CD14-positive monocyte (primary cell): ENCODE measurements at regions not wholly inside any gene's neighbourhood (a gene's known extent, or its start where the extent isn't known, plus 50 kb on each side); places are given as distances from the start of the nearest gene placed in this dataset.

Experiments used
- DNase-seq, 3 donors: peaks; one replicate each; pipeline ENCODE4 v3.0.0-alpha.2; 2011 to 2022
- H2AFZ ChIP-seq: 2 replicates; pipeline ENCODE4 v1.6.0; 2012; ENCODE audit warnings: mild to moderate bottlenecking, low read depth, low read length, inconsistent platforms; ENCODE audit not compliant: insufficient read depth, poor library complexity, severe bottlenecking
- H3K27ac ChIP-seq, 2 donors: 1 replicate in 1 of 2; 2 replicates in 1 of 2; pipeline ENCODE4 v1.5.1; 2012 to 2013; ENCODE audit warnings: low read length in 2 of 2, control low read depth in 1 of 2, inconsistent platforms in 1 of 2, low read depth in 1 of 2, mild to moderate bottlenecking in 1 of 2
- H3K27me3 ChIP-seq, 2 donors: one replicate each; pipeline versions ENCODE4 v1.6.0 to v1.6.1; 2011 to 2013; ENCODE audit warnings: low read length in 2 of 2; ENCODE audit not compliant: control insufficient read depth in 2 of 2, insufficient read depth in 2 of 2
- H3K36me3 ChIP-seq, 2 donors: replicated peaks in 1 of 2; 1 replicate in 1 of 2; 2 replicates in 1 of 2; pipeline versions ENCODE4 v1.5.1 to v1.6.1; 2012 to 2013; ENCODE audit warnings: low read length in 2 of 2, control low read depth in 1 of 2, inconsistent platforms in 1 of 2, mild to moderate bottlenecking in 1 of 2; ENCODE audit not compliant: insufficient read depth in 2 of 2, control insufficient read depth in 1 of 2
- H3K4me1 ChIP-seq, 2 donors: 1 replicate in 1 of 2; 2 replicates in 1 of 2; pipeline versions ENCODE4 v1.5.1 to v1.6.1; 2012 to 2013; ENCODE audit warnings: low read length in 2 of 2, control low read depth in 1 of 2, inconsistent platforms in 1 of 2, mild to moderate bottlenecking in 1 of 2, moderate library complexity in 1 of 2; ENCODE audit not compliant: insufficient read depth in 2 of 2, control insufficient read depth in 1 of 2
- H3K4me2 ChIP-seq: replicated peaks from 2 replicates; pipeline ENCODE3; 2012; ENCODE audit warnings: low read length, moderate library complexity, mild to moderate bottlenecking; ENCODE audit not compliant: poor library complexity, severe bottlenecking; ENCODE audit errors: extremely low read depth
- H3K4me3 ChIP-seq, 3 experiments: fragments of 200-600 bp in 1 of 3; sonication (generic) in 1 of 3; replicated peaks in 1 of 3; 1 replicate in 2 of 3; 2 replicates in 1 of 3; pipeline ENCODE4 v1.5.1; 2011 to 2013; ENCODE audit warnings: low read length in 3 of 3, mild to moderate bottlenecking in 3 of 3, control low read depth in 2 of 3, low read depth in 2 of 3, inconsistent platforms in 1 of 3, moderate library complexity in 1 of 3
- H3K79me2 ChIP-seq: 2 replicates; pipeline ENCODE4 v1.6.0; 2012; ENCODE audit warnings: mild to moderate bottlenecking, control low read depth, inconsistent platforms, low read length, moderate library complexity; ENCODE audit not compliant: insufficient read depth
- H3K9ac ChIP-seq: 2 replicates; pipeline ENCODE4 v1.6.0; 2017; ENCODE audit warnings: low read length, mild to moderate bottlenecking; ENCODE audit not compliant: insufficient read depth, poor library complexity, severe bottlenecking
- H3K9me3 ChIP-seq, 2 donors: replicated peaks in 1 of 2; 1 replicate in 1 of 2; 2 replicates in 1 of 2; pipeline versions ENCODE4 v1.5.1 to v1.6.1; 2012 to 2013; ENCODE audit warnings: low read length in 2 of 2, control low read depth in 1 of 2; ENCODE audit not compliant: control insufficient read depth in 1 of 2, insufficient read depth in 1 of 2
- H4K20me1 ChIP-seq: 2 replicates; pipeline ENCODE4 v1.6.0; 2012; ENCODE audit warnings: mild to moderate bottlenecking, low read length, control low read depth, moderate library complexity; ENCODE audit not compliant: insufficient read depth
- H3K27ac Mint-ChIP-seq, 7 donors: one replicate each; pipeline ENCODE4 v1.8.0; 2020; ENCODE audit warnings: mild to moderate bottlenecking in 7 of 7, mixed read lengths in 7 of 7, moderate library complexity in 6 of 7, inconsistent platforms in 2 of 7
- H3K27me3 Mint-ChIP-seq, 3 donors: one replicate each; pipeline ENCODE4 v1.8.0; 2021 to 2022; ENCODE audit warnings: low read depth in 3 of 3, mild to moderate bottlenecking in 3 of 3, mixed read lengths in 3 of 3, moderate library complexity in 3 of 3, inconsistent platforms in 1 of 3
- H3K36me3 Mint-ChIP-seq, 2 donors: one replicate each; pipeline ENCODE4 v1.8.0; 2020; ENCODE audit warnings: mixed read lengths in 2 of 2, inconsistent platforms in 1 of 2, mild to moderate bottlenecking in 1 of 2
- H3K4me1 Mint-ChIP-seq: one replicate; pipeline ENCODE4 v1.8.0; 2020; ENCODE audit warnings: mild to moderate bottlenecking, mixed read lengths
- H3K4me3 Mint-ChIP-seq, 2 donors: one replicate each; pipeline ENCODE4 v1.8.0; 2020; ENCODE audit warnings: mild to moderate bottlenecking in 2 of 2, mixed read lengths in 2 of 2, moderate library complexity in 1 of 2
- H3K9me3 Mint-ChIP-seq, 7 donors: one replicate each; pipeline ENCODE4 v1.8.0; 2020 to 2022; ENCODE audit warnings: mixed read lengths in 7 of 7, mild to moderate bottlenecking in 6 of 7, moderate library complexity in 6 of 7, inconsistent platforms in 2 of 7
- WGBS: methylation state at CpG from one replicate; pipeline ENCODE4 v1.1.5; 2013; ENCODE audit warnings: missing lambda C conversion rate; ENCODE audit not compliant: insufficient coverage; 5-methylcytosine and 5-hydroxymethylcytosine counted together
- intact Hi-C, 2 donors: fragments of 100-400 bp; cut with micrococcal nuclease; formaldehyde crosslinking; loops; one replicate each; pipeline versions ENCODE4 v1.15.0 to v1.15.1; 2023
- TF ChIP-seq, protein P1 (sequence below): fragments of 200-600 bp; IDR thresholded peaks from one replicate; pipeline ENCODE4 v1.8.0; 2022; ENCODE audit warnings: antibody characterized with exemption, mild to moderate bottlenecking

DNA sequence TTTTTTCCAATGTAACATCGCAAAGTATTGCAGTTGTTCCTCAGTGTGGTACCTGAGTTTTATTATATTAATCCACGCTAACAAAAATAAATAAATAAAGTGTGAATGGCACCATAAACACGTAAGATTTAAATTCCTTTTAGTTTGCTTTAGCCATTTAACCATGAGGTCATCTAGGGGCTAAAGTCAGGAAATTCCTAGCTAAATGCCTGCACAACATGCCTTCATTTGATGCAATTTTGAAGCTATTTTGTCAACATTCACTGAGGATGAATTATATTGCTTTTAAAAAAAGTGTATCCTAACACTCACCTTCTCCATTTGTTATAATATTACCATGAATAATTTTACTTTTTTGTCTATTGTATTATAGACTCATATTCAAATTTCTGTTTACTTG is 714.4 kb downstream of the GATA3 start:
- Histone ChIP-seq H3K4me2 (no peak overlapping the region), H3K4me1 (no peaks in the 10 kb centered on the region), H3K36me3 (no peaks in the 10 kb centered on the region), H3K27me3 (no peaks in the 10 kb centered on the region), H3K79me2 (no peaks in the 10 kb centered on the region), H4K20me1 (no peaks in the 10 kb centered on the region), H2AFZ (no peak overlapping the region), H3K9me3 (no peaks in the 10 kb centered on the region), H3K4me3 (no peak overlapping the region), H3K9ac (no peak overlapping the region), H3K27ac (no peak overlapping the region)
- H3K4me1 Mint-ChIP-seq = no peaks in the 10 kb centered on the region
- H3K36me3 Mint-ChIP-seq = no peaks in the 10 kb centered on the region
- no peak overlapping the region for H3K4me3 Mint-ChIP-seq
- peaks cover 0 to 2% (median 0%) of the 10 kb centered on the region in 7 donors for H3K9me3 Mint-ChIP-seq
- no peak for DNase-seq
- WGBS = no CpG with 5 or more reads among the region's 3 CpGs
- intact Hi-C loops = no loop called here
- H3K27me3 Mint-ChIP-seq = peaks cover 0 to 2% (median 0%) of the 10 kb centered on the region in 3 donors
- no peak overlapping the region for H3K27ac Mint-ChIP-seq
- TF ChIP-seq, protein P1, sequence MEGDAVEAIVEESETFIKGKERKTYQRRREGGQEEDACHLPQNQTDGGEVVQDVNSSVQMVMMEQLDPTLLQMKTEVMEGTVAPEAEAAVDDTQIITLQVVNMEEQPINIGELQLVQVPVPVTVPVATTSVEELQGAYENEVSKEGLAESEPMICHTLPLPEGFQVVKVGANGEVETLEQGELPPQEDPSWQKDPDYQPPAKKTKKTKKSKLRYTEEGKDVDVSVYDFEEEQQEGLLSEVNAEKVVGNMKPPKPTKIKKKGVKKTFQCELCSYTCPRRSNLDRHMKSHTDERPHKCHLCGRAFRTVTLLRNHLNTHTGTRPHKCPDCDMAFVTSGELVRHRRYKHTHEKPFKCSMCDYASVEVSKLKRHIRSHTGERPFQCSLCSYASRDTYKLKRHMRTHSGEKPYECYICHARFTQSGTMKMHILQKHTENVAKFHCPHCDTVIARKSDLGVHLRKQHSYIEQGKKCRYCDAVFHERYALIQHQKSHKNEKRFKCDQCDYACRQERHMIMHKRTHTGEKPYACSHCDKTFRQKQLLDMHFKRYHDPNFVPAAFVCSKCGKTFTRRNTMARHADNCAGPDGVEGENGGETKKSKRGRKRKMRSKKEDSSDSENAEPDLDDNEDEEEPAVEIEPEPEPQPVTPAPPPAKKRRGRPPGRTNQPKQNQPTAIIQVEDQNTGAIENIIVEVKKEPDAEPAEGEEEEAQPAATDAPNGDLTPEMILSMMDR = no peak

DNA sequence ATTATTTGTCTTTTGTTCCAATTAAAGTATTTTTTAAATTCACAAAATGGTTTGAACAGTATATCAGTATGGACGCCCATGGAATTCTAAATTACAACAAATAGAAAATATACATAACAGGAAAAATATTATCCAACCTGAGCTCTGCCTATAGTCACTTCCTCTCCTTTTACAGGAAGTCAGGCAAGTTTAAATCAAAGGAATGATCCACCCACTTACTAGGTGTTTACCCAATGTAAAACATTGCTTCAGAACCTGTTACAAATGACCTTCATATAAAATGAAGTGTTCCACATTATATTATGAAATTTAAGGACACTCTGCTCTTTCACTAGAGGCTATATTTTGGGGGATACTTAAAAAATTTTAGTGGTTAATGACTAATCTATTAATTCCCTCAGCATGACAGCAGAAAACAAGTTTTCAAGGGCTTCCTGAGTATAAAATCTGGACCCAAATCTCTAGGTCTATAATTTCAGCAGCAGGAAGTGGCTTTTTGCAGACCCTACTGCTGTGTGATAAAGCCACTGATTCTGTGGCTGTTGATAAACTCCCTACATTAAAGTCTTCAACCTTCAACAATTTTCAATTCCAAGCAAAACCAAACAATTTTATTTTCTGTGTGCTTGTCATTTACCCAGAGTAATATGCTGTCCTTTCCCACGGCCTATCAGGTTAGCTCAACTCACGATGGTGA is 722.6 kb downstream of the GATA3 start:
- Mint-ChIP-seq H3K27ac (no peak overlapping the region), H3K4me1 (no peaks in the 10 kb centered on the region), H3K36me3 (no peaks in the 10 kb centered on the region), H3K27me3 (peaks cover 0 to 1% (median 0%) of the 10 kb centered on the region in 3 donors), H3K4me3 (no peak overlapping the region), H3K9me3 (peaks cover 0 to 3% (median 0%) of the 10 kb centered on the region in 7 donors)
- Histone ChIP-seq H3K79me2 (no peaks in the 10 kb centered on the region), H3K36me3 (no peaks in the 10 kb centered on the region), H4K20me1 (no peaks in the 10 kb centered on the region), H3K4me3 (no peak overlapping the region), H3K4me2 (no peak overlapping the region), H3K9ac (no peak overlapping the region), H3K27me3 (no peaks in the 10 kb centered on the region), H3K4me1 (no peaks in the 10 kb centered on the region), H2AFZ (no peak overlapping the region), H3K27ac (no peak overlapping the region), H3K9me3 (no peaks in the 10 kb centered on the region)
- 0% methylated on average over 2 of the region's 3 CpGs for WGBS
- intact Hi-C loops = no loop called here
- TF ChIP-seq, protein P1 = no peak
- no peak for DNase-seq
